Adrenal gland (tissue), 9 donors: ENCODE measurements at regions not wholly inside any gene's neighbourhood (a gene's known extent, or its start where the extent isn't known, plus 50 kb on each side); places are given as distances from the start of the nearest gene placed in this dataset.

Experiments used
- DNase-seq, 7 donors: peaks; one replicate each; pipeline ENCODE4 v3.0.0-alpha.2; 2019 to 2020
- H3K27ac ChIP-seq, 5 donors: fragments of 200-600 bp; sonication (generic) in 4 of 5; 1 replicate in 3 of 5; 2 replicates in 2 of 5; pipeline versions ENCODE4 v1.5.1 to v1.8.0; 2016 to 2020; ENCODE audit warnings: mild to moderate bottlenecking in 1 of 5
- H3K27me3 ChIP-seq: fragments of 200-600 bp; 2 replicates; pipeline ENCODE4 v1.8.0; 2021
- H3K36me3 ChIP-seq, 2 donors: fragments of 200-600 bp; replicated peaks in 1 of 2; 1 replicate in 1 of 2; 2 replicates in 1 of 2; pipeline versions ENCODE4 v1.5.1 to v1.8.0; 2018 to 2022
- H3K4me1 ChIP-seq, 2 donors: fragments of 200-600 bp; replicated peaks in 1 of 2; 1 replicate in 1 of 2; 2 replicates in 1 of 2; pipeline versions ENCODE4 v1.5.1 to v1.8.0; 2018 to 2021
- H3K4me3 ChIP-seq, 4 donors: fragments of 200-600 bp; sonication (generic) in 3 of 4; one replicate each; pipeline ENCODE4 v1.5.1; 2016 to 2018
- H3K9me3 ChIP-seq, 3 donors: fragments of 200-600 bp; sonication (generic) in 1 of 3; replicated peaks in 1 of 3; 1 replicate in 2 of 3; 2 replicates in 1 of 3; pipeline versions ENCODE4 v1.5.1 to v1.8.0; 2016 to 2021
- POLR2A ChIP-seq, 2 donors: fragments of 450-650 bp; IDR thresholded peaks; one replicate each; pipeline ENCODE4 v1.6.1; 2017; ENCODE audit warnings: antibody characterized with exemption in 2 of 2, mild to moderate bottlenecking in 2 of 2, moderate library complexity in 1 of 2
- WGBS, 4 donors: extraction: QIAGEN DNeasy Blood & Tissue Kit in 2 of 4; methylation state at CpG; one replicate each; pipeline versions ENCODE4 v1.1.5 to v1.1.7; 2013 to 2017; 5-methylcytosine and 5-hydroxymethylcytosine counted together
- intact Hi-C, 2 donors: fragments of 100-400 bp; cut with DNase I; formaldehyde crosslinking; loops; one replicate each; pipeline versions ENCODE4 v1.14.1 to v1.15.0; 2022 to 2023
- TF ChIP-seq, protein P1 (sequence below), 6 experiments: fragments of 450-650 bp in 4 of 6; fragments of 200-600 bp in 2 of 6; sonication (generic) in 1 of 6; IDR thresholded peaks; 1 replicate in 5 of 6; 2 replicates in 1 of 6; pipeline versions ENCODE4 v1.5.1 to v1.8.0; 2016 to 2021; ENCODE audit warnings: antibody characterized with exemption in 6 of 6, mild to moderate bottlenecking in 2 of 6, moderate library complexity in 1 of 6
- donor health status: healthy with polysubstance abuse.
- donor health status: Bipolar disorder and iron deficiency.
- donor health status: DM: yes; HTN: yes; CAD: no.
- donor health status: DM: no; HTN: no; CAD: no.
- donor health status: DM: no; HTN: no; CAD: no.

DNA sequence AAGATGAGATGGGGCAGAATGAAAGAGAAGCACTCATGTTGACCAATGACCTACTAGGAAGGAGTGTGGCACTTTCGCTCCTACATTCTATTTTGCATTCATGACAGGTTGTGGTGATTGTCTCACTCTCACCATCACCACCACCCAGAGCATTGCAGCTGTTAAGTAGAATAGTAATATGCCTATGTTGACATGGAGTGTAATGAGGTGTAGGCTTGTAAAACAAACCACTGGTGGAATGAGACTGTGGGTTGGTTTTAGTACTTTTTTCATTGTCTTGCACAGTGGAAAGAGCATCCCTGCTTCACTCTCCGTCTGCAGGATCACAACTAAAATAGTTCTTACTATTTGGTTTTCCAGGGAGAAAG lies 516.7 kb downstream of the NTRK2 start:
- intact Hi-C loops, result no loop called here
- no peaks in the 10 kb centered on the region for H3K9me3 ChIP-seq
- no peak overlapping the region for H3K4me3 ChIP-seq
- no peak for DNase-seq
- no peaks in the 10 kb centered on the region for H3K4me1 ChIP-seq
- no peak overlapping the region for H3K27ac ChIP-seq
- TF ChIP-seq POLR2A (IDR thresholded peaks at IDR 0.05), result no peak
- TF ChIP-seq, protein P1, sequence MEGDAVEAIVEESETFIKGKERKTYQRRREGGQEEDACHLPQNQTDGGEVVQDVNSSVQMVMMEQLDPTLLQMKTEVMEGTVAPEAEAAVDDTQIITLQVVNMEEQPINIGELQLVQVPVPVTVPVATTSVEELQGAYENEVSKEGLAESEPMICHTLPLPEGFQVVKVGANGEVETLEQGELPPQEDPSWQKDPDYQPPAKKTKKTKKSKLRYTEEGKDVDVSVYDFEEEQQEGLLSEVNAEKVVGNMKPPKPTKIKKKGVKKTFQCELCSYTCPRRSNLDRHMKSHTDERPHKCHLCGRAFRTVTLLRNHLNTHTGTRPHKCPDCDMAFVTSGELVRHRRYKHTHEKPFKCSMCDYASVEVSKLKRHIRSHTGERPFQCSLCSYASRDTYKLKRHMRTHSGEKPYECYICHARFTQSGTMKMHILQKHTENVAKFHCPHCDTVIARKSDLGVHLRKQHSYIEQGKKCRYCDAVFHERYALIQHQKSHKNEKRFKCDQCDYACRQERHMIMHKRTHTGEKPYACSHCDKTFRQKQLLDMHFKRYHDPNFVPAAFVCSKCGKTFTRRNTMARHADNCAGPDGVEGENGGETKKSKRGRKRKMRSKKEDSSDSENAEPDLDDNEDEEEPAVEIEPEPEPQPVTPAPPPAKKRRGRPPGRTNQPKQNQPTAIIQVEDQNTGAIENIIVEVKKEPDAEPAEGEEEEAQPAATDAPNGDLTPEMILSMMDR (IDR thresholded peaks at IDR 0.05), result no peak
- no peaks in the 10 kb centered on the region for H3K36me3 ChIP-seq
- no peaks in the 10 kb centered on the region for H3K27me3 ChIP-seq
- whole genome bisulfite sequencing, 4 donors, result 74 to 86% (median 79%) methylated on average over 2 of the region's 2 CpGs

DNA sequence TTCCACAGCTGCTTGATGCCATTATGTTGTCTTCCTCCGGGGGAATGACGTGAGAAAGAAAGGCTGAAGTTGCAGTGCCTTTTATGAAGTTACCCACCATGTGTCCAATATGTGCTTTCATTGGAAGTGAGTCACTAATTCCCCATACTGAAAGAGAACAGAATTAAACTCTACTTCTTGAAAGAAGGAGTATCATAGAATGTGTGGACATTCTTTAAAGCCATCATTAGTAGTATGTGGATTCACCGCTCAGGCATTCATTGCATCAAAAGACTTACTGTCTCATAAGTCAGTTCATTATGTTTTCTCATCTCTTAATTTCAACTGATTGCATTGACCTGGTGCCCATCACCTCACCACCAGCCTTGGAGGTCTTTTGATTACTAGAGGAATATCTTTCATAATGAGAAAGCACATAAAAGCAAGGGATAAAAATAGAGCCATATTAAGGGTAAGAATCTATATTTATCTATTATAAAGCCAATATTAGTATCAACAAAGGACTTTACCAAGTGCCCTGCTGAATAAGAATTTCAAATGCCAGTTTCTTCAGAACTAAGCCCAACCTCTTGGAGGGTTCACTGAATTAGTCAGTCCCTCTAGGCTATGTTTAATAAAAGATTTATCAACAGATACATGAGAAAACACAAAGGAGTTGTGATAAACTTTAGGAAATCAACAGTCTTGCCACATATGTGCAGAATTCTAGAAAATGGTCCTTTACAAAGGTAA lies 516.1 kb downstream of the NTRK2 start:
- H3K36me3 ChIP-seq, result no peaks in the 10 kb centered on the region
- 79 to 89% (median 85%) methylated on average over 3 of the region's 3 CpGs for WGBS, 4 donors
- H3K27me3 ChIP-seq, result no peaks in the 10 kb centered on the region
- no peaks in the 10 kb centered on the region for H3K9me3 ChIP-seq
- no peak for DNase-seq
- H3K27ac ChIP-seq, result no peak overlapping the region
- TF ChIP-seq, protein P1 (IDR thresholded peaks at IDR 0.05), result no peak
- no peak for TF ChIP-seq POLR2A (IDR thresholded peaks at IDR 0.05)
- intact Hi-C loops, result no loop called here
- H3K4me1 ChIP-seq, result no peaks in the 10 kb centered on the region
- no peak overlapping the region for H3K4me3 ChIP-seq

DNA sequence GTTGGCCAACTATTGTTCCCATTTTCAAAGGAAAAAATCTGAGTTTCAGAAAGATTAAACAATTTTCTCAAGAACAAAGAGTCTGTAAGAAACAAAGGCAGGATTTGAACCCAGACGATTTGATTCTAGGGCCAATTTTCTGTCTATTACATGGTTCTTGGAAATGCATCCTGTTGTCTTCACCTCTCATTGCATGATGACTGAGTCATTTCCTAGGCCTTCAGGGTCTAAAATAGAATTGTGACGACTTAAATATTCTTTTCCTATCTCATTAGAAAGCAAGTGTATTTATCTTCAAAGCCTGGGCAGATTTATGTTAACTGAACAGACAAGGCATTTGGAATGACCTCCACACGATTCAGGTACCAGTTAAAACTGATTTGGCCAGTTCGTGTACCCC lies 512.9 kb downstream of the NTRK2 start:
- no peaks in the 10 kb centered on the region for H3K4me1 ChIP-seq
- TF ChIP-seq, protein P1 (IDR thresholded peaks at IDR 0.05), result no peak
- no peak for TF ChIP-seq POLR2A (IDR thresholded peaks at IDR 0.05)
- H3K27me3 ChIP-seq, result no peaks in the 10 kb centered on the region
- intact Hi-C loops, result no loop called here
- H3K9me3 ChIP-seq, result no peaks in the 10 kb centered on the region
- DNase-seq, result no peak
- no peak overlapping the region for H3K27ac ChIP-seq
- no peaks in the 10 kb centered on the region for H3K36me3 ChIP-seq
- WGBS, 4 donors, result 45 to 61% (median 57%) methylated on average over 4 of the region's 4 CpGs
- H3K4me3 ChIP-seq, result no peak overlapping the region

DNA sequence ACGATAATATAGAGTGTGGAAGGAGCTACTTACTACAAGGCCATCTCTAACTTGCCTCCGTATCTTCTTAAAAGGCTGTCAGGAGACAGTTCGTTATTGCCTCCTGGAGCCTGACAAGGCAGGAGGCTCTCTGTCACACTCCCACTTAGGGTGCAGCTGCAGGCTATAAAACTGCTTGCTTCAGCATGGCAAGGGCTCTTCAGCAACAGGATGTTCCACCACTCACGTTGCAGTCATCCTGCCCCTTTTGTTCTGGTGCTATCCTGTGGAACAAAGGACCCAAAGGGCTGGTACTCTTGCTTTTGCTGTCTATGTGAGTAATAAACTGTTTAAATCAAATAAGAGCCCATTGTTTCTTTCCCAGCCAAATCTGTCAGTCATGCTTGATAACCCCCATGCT lies 508.9 kb downstream of the NTRK2 start:
- DNase-seq, result no peak
- intact Hi-C loops, result no loop called here
- 22 to 35% (median 31%) methylated on average over 4 of the region's 4 CpGs for WGBS, 4 donors

More for the DNA sequence above, 508.9 kb downstream of the NTRK2 start:
- TF ChIP-seq POLR2A (IDR thresholded peaks at IDR 0.05), result no peak
- TF ChIP-seq, protein P1 (IDR thresholded peaks at IDR 0.05), result no peak
- Histone ChIP-seq H3K4me3 (no peak overlapping the region), H3K27ac (no peak overlapping the region), H3K4me1 (no peaks in the 10 kb centered on the region), H3K27me3 (peaks cover 6% of the 10 kb centered on the region), H3K9me3 (no peaks in the 10 kb centered on the region), H3K36me3 (no peaks in the 10 kb centered on the region)
